ENCODE measurements at regions not wholly inside any gene's neighbourhood (a gene's known extent, or its start where the extent isn't known, plus 50 kb on each side); places are given as distances from the start of the nearest gene placed in this dataset.

DNA sequence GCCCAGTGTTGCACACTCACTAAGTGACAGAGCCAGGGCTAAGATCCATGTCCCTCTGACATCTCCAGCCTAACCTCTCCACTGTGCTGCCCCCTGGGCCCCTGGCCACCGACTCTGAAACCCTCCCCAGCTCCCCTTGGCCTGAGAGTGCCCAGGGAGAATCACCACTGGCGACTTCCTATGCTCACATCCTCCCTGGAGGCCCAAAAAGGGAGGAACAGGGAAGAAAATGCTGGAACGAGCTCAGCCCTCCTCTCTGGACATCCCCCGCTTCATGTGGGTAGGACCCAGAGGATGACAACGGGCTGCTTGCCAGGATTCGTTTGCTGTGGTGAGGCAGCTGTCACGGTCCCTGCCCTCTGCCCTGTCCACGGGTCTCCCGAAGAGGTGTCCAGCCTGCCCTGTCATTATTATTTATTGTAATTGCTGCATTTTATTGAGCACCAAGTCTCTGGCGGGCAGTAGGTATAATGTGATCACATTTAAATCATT lies 153.5 kb upstream of the RPL38 start:
- H3K9ac ChIP-seq (ENCODE audit: low read length) = no peak overlapping the region
- H3K27me3 ChIP-seq (replicated peaks; ENCODE audit: insufficient read depth, low read length) = peaks cover 90% of the 10 kb centered on the region
- no peaks in the 10 kb centered on the region for H3K79me2 ChIP-seq (ENCODE audit: low read length)
- no peak overlapping the region for H3K4me3 ChIP-seq (ENCODE audit: low read length)
- H2AFZ ChIP-seq (ENCODE audit: low read length) = no peak overlapping the region
- H3K9me3 ChIP-seq (replicated peaks; ENCODE audit: insufficient read depth, low read length) = no peaks in the 10 kb centered on the region
- no peak for DNase-seq
- H3K27ac ChIP-seq (ENCODE audit: low read length) = no peak overlapping the region
- no peaks in the 10 kb centered on the region for H3K4me1 ChIP-seq (ENCODE audit: low read length)
- H3K36me3 ChIP-seq (replicated peaks; ENCODE audit: insufficient read depth, low read length) = no peaks in the 10 kb centered on the region
- no peaks in the 10 kb centered on the region for H3K9me2 ChIP-seq (replicated peaks; ENCODE audit: insufficient read depth, low read length)
- no peaks in the 10 kb centered on the region for H3F3A ChIP-seq (ENCODE audit: insufficient read depth, low read length)
- TF ChIP-seq EZH2phosphoT487 (IDR thresholded peaks at IDR 0.05; ENCODE audit: low read length) = no peak
- no peak overlapping the region for H3K4me2 ChIP-seq (ENCODE audit: low read depth, low read length)
- no peaks in the 10 kb centered on the region for H4K20me1 ChIP-seq (ENCODE audit: insufficient read depth, low read length)

DNA sequence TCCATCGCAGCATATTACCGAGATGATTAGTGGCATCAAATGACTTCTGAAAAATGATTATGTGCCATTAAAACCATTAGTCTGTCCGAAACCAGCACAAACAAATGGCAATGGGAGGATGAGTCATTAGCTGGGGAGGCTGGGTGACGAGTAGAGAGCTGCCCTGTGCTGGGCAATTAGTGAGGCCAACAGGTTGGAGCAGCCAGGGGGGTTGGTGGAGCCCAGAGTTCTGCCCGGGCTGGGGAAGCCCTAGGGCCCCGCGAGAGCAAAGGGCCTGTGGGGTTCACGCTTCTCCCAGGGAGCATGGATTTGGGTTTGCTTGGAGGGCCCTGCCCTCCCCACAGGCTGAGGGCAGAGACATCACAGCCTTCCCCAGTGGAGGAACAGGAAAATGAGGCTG lies 152.1 kb upstream of the RPL38 start:
- Histone ChIP-seq H3K4me2 (ENCODE audit: low read depth, low read length) (no peak overlapping the region), H3K27ac (ENCODE audit: low read length) (no peak overlapping the region), H3K9me3 (replicated peaks; ENCODE audit: insufficient read depth, low read length) (no peaks in the 10 kb centered on the region), H3K9me2 (replicated peaks; ENCODE audit: insufficient read depth, low read length) (no peaks in the 10 kb centered on the region), H3K4me3 (ENCODE audit: low read length) (no peak overlapping the region), H2AFZ (ENCODE audit: low read length) (no peak overlapping the region), H3K36me3 (replicated peaks; ENCODE audit: insufficient read depth, low read length) (no peaks in the 10 kb centered on the region), H3F3A (ENCODE audit: insufficient read depth, low read length) (no peaks in the 10 kb centered on the region), H3K4me1 (ENCODE audit: low read length) (no peaks in the 10 kb centered on the region), H3K79me2 (ENCODE audit: low read length) (no peaks in the 10 kb centered on the region), H4K20me1 (ENCODE audit: insufficient read depth, low read length) (no peaks in the 10 kb centered on the region), H3K27me3 (replicated peaks; ENCODE audit: insufficient read depth, low read length) (peaks cover 87% of the 10 kb centered on the region), H3K9ac (ENCODE audit: low read length) (no peak overlapping the region)
- TF ChIP-seq, protein P1, sequence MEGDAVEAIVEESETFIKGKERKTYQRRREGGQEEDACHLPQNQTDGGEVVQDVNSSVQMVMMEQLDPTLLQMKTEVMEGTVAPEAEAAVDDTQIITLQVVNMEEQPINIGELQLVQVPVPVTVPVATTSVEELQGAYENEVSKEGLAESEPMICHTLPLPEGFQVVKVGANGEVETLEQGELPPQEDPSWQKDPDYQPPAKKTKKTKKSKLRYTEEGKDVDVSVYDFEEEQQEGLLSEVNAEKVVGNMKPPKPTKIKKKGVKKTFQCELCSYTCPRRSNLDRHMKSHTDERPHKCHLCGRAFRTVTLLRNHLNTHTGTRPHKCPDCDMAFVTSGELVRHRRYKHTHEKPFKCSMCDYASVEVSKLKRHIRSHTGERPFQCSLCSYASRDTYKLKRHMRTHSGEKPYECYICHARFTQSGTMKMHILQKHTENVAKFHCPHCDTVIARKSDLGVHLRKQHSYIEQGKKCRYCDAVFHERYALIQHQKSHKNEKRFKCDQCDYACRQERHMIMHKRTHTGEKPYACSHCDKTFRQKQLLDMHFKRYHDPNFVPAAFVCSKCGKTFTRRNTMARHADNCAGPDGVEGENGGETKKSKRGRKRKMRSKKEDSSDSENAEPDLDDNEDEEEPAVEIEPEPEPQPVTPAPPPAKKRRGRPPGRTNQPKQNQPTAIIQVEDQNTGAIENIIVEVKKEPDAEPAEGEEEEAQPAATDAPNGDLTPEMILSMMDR (IDR thresholded peaks at IDR 0.05; ENCODE audit: low read length) = no peak
- TF ChIP-seq EZH2 (optimal IDR thresholded peaks at IDR 0.05; ENCODE audit: low read depth, low read length) = no peak
- no peak for TF ChIP-seq EZH2phosphoT487 (IDR thresholded peaks at IDR 0.05; ENCODE audit: low read length)
- no peak for DNase-seq

- Histone ChIP-seq H3K4me1 (ENCODE audit: low read length) (no peaks in the 10 kb centered on the region), H3K9ac (ENCODE audit: low read length) (no peak overlapping the region), H3K9me3 (replicated peaks; ENCODE audit: insufficient read depth, low read length) (no peaks in the 10 kb centered on the region), H3K36me3 (replicated peaks; ENCODE audit: insufficient read depth, low read length) (no peaks in the 10 kb centered on the region), H3F3A (ENCODE audit: insufficient read depth, low read length) (no peaks in the 10 kb centered on the region), H3K27me3 (replicated peaks; ENCODE audit: insufficient read depth, low read length) (peaks cover 93% of the 10 kb centered on the region), H3K79me2 (ENCODE audit: low read length) (no peaks in the 10 kb centered on the region), H3K9me2 (replicated peaks; ENCODE audit: insufficient read depth, low read length) (no peaks in the 10 kb centered on the region), H3K4me3 (ENCODE audit: low read length) (no peak overlapping the region), H2AFZ (ENCODE audit: low read length) (no peak overlapping the region), H4K20me1 (ENCODE audit: insufficient read depth, low read length) (no peaks in the 10 kb centered on the region), H3K27ac (ENCODE audit: low read length) (no peak overlapping the region), H3K4me2 (ENCODE audit: low read depth, low read length) (no peak overlapping the region)
- DNase-seq = no peak
- TF ChIP-seq, protein P1 (IDR thresholded peaks at IDR 0.05; ENCODE audit: low read length) = no peak
- TF ChIP-seq EZH2 (optimal IDR thresholded peaks at IDR 0.05; ENCODE audit: low read depth, low read length) (no peak), EZH2phosphoT487 (IDR thresholded peaks at IDR 0.05; ENCODE audit: low read length) (no peak)
Measured at GRCh38 chr17:74052993-74053711, 150.3 kb upstream of the RPL38 start.

- Histone ChIP-seq H2AFZ (ENCODE audit: low read length) (no peak overlapping the region), H3K4me1 (ENCODE audit: low read length) (no peaks in the 10 kb centered on the region), H3K9ac (ENCODE audit: low read length) (no peak overlapping the region), H3K36me3 (replicated peaks; ENCODE audit: insufficient read depth, low read length) (no peaks in the 10 kb centered on the region), H3K4me3 (ENCODE audit: low read length) (no peak overlapping the region), H3F3A (ENCODE audit: insufficient read depth, low read length) (no peaks in the 10 kb centered on the region), H3K27me3 (replicated peaks; ENCODE audit: insufficient read depth, low read length) (peaks cover 90% of the 10 kb centered on the region), H4K20me1 (ENCODE audit: insufficient read depth, low read length) (no peaks in the 10 kb centered on the region), H3K4me2 (ENCODE audit: low read depth, low read length) (no peak overlapping the region), H3K9me2 (replicated peaks; ENCODE audit: insufficient read depth, low read length) (no peaks in the 10 kb centered on the region), H3K79me2 (ENCODE audit: low read length) (no peaks in the 10 kb centered on the region), H3K27ac (ENCODE audit: low read length) (no peak overlapping the region), H3K9me3 (replicated peaks; ENCODE audit: insufficient read depth, low read length) (no peaks in the 10 kb centered on the region)
- DNase-seq = no peak
- TF ChIP-seq EZH2 (optimal IDR thresholded peaks at IDR 0.05; ENCODE audit: low read depth, low read length) (no peak), EZH2phosphoT487 (IDR thresholded peaks at IDR 0.05; ENCODE audit: low read length) (no peak)
- TF ChIP-seq, protein P1 (IDR thresholded peaks at IDR 0.05; ENCODE audit: low read length) = no peak
Measured at GRCh38 chr17:74053712-74054078, 149.8 kb upstream of the RPL38 start.

Measured in MM.1S (cell line).